HG03378 (cell line): ENCODE measurements at regions not wholly inside any gene's neighbourhood (a gene's known extent, or its start where the extent isn't known, plus 50 kb on each side); places are given as distances from the start of the nearest gene placed in this dataset.

Experiments used
- ATAC-seq: cut with Tn5 transposase; IDR thresholded peaks from one replicate; pipeline ENCODE4 v1.9.1; 2021; ENCODE audit warnings: mild to moderate bottlenecking, moderate library complexity; ENCODE audit not compliant: unreplicated experiment

GRCh38 chr19:29420482-29421195 is 105.2 kb upstream of the VSTM2B start:
- ATAC-seq = no peak

GRCh38 chr19:29421196-29421545 is 104.6 kb upstream of the VSTM2B start:
- ATAC-seq = no peak

GRCh38 chr19:29422047-29422446 is 103.7 kb upstream of the VSTM2B start:
- no peak for ATAC-seq

- ATAC-seq = no peak
Measured at GRCh38 chr19:29422486-29423085, 103.2 kb upstream of the VSTM2B start.

GRCh38 chr19:29428071-29428470 is 97.7 kb upstream of the VSTM2B start:
- ATAC-seq = no peak

GRCh38 chr19:29429021-29429420 is 96.8 kb upstream of the VSTM2B start:
- ATAC-seq = no peak

- ATAC-seq = no peak
Measured at GRCh38 chr19:29429581-29429980, 96.2 kb upstream of the VSTM2B start.

GRCh38 chr19:29431332-29431731 is 94.5 kb upstream of the VSTM2B start:
- ATAC-seq = no peak

- no peak for ATAC-seq
Measured at GRCh38 chr19:29432677-29433076, 93.1 kb upstream of the VSTM2B start.

- no peak for ATAC-seq
Measured at GRCh38 chr19:29436591-29437103, 89.1 kb upstream of the VSTM2B start.

- ATAC-seq = no peak
Measured at GRCh38 chr19:29439021-29439420, 86.8 kb upstream of the VSTM2B start.

GRCh38 chr19:29439688-29440550 is 85.9 kb upstream of the VSTM2B start:
- ATAC-seq = no peak

- ATAC-seq = no peak
Measured at GRCh38 chr19:29442094-29442493, 83.7 kb upstream of the VSTM2B start.

GRCh38 chr19:29442910-29443309 is 82.9 kb upstream of the VSTM2B start:
- no peak for ATAC-seq

GRCh38 chr19:29445246-29445645 is 80.5 kb upstream of the VSTM2B start:
- ATAC-seq = no peak

GRCh38 chr19:29446361-29446760 is 79.4 kb upstream of the VSTM2B start:
- no peak for ATAC-seq

GRCh38 chr19:29448046-29448445 is 77.7 kb upstream of the VSTM2B start:
- ATAC-seq = no peak

- no peak for ATAC-seq
Measured at GRCh38 chr19:29449371-29449770, 76.4 kb upstream of the VSTM2B start.

- no peak for ATAC-seq
Measured at GRCh38 chr19:29450306-29450705, 75.5 kb upstream of the VSTM2B start.

GRCh38 chr19:29450812-29451211 is 75.0 kb upstream of the VSTM2B start:
- ATAC-seq = no peak

GRCh38 chr19:29454109-29454508 is 71.7 kb upstream of the VSTM2B start:
- ATAC-seq = no peak

- ATAC-seq = no peak
Measured at GRCh38 chr19:29457413-29457812, 68.4 kb upstream of the VSTM2B start.
